ENCODE measurements at regions not wholly inside any gene's neighbourhood (a gene's known extent, or its start where the extent isn't known, plus 50 kb on each side); places are given as distances from the start of the nearest gene placed in this dataset.
"Not testable (repeated sequence)": the region's sequence is repeated elsewhere in the genome, so short reads cannot be mapped to it uniquely, and the experiment has no call there.

- no peaks in the 10 kb centered on the region for H3F3A ChIP-seq (ENCODE audit: control insufficient read depth, insufficient read depth)
- H3K4me3 ChIP-seq (ENCODE audit: low read length), result no peak overlapping the region
- H3K4me2 ChIP-seq (ENCODE audit: low read length), result no peak overlapping the region
- H3K9me2 ChIP-seq (replicated peaks; ENCODE audit: control insufficient read depth, low read length), result no peaks in the 10 kb centered on the region
- no peaks in the 10 kb centered on the region for H3K79me2 ChIP-seq (ENCODE audit: control insufficient read depth, low read length)
- no peaks in the 10 kb centered on the region for H3K4me1 ChIP-seq (ENCODE audit: control insufficient read depth, low read length)
- H3K36me3 ChIP-seq (ENCODE audit: control insufficient read depth, low read length), result no peaks in the 10 kb centered on the region
- no peaks in the 10 kb centered on the region for H3K27me3 ChIP-seq (ENCODE audit: control insufficient read depth, low read length)
- no peaks in the 10 kb centered on the region for H4K20me1 ChIP-seq (ENCODE audit: control insufficient read depth, insufficient read depth, low read depth, low read length)
- no peaks in the 10 kb centered on the region for H3K9me3 ChIP-seq (ENCODE audit: control insufficient read depth, insufficient read depth, low read length)
- H3K27ac ChIP-seq (ENCODE audit: low read depth, low read length), result no peak overlapping the region
- TF ChIP-seq EZH2phosphoT487 (IDR thresholded peaks at IDR 0.05; ENCODE audit: borderline replicate concordance, low read length) (no peak), CTCF (IDR thresholded peaks at IDR 0.05; ENCODE audit: low read depth, low read length, poor library complexity, severe bottlenecking) (no peak)
Measured at GRCh38 chr4:166198516-166199310, 325.7 kb downstream of the TLL1 start.

GRCh38 chr4:166202991-166203390 lies 330.0 kb downstream of the TLL1 start:
- Histone ChIP-seq H3K4me2 (ENCODE audit: low read length) (no peak overlapping the region), H3K9me3 (ENCODE audit: control insufficient read depth, insufficient read depth, low read length) (no peaks in the 10 kb centered on the region), H3F3A (ENCODE audit: control insufficient read depth, insufficient read depth) (no peaks in the 10 kb centered on the region)

GRCh38 chr4:166212326-166212725 lies 339.3 kb downstream of the TLL1 start:
- H3K27me3 ChIP-seq (ENCODE audit: control insufficient read depth, low read length); H3K9me3 ChIP-seq (ENCODE audit: control insufficient read depth, insufficient read depth, low read length); H3K79me2 ChIP-seq (ENCODE audit: control insufficient read depth, low read length); H3K4me3 ChIP-seq (ENCODE audit: low read length); H3K4me2 ChIP-seq (ENCODE audit: low read length); H3K4me1 ChIP-seq (ENCODE audit: control insufficient read depth, low read length); H4K20me1 ChIP-seq (ENCODE audit: control insufficient read depth, insufficient read depth, low read depth, low read length); H3F3A ChIP-seq (ENCODE audit: control insufficient read depth, insufficient read depth); H3K27ac ChIP-seq (ENCODE audit: low read depth, low read length); H3K9me2 ChIP-seq (replicated peaks; ENCODE audit: control insufficient read depth, low read length); H3K36me3 ChIP-seq (ENCODE audit: control insufficient read depth, low read length): not testable (repeated sequence)

More at GRCh38 chr4:166202991-166203390, 330.0 kb downstream of the TLL1 start:
- H3K79me2 ChIP-seq (ENCODE audit: control insufficient read depth, low read length), result no peaks in the 10 kb centered on the region
- no peaks in the 10 kb centered on the region for H3K9me2 ChIP-seq (replicated peaks; ENCODE audit: control insufficient read depth, low read length)
- no peaks in the 10 kb centered on the region for H3K4me1 ChIP-seq (ENCODE audit: control insufficient read depth, low read length)
- no peaks in the 10 kb centered on the region for H3K27me3 ChIP-seq (ENCODE audit: control insufficient read depth, low read length)
- H3K4me3 ChIP-seq (ENCODE audit: low read length), result no peak overlapping the region
- H3K36me3 ChIP-seq (ENCODE audit: control insufficient read depth, low read length), result no peaks in the 10 kb centered on the region
- H4K20me1 ChIP-seq (ENCODE audit: control insufficient read depth, insufficient read depth, low read depth, low read length), result no peaks in the 10 kb centered on the region
- H3K27ac ChIP-seq (ENCODE audit: low read depth, low read length), result no peak overlapping the region
- TF ChIP-seq EZH2phosphoT487 (IDR thresholded peaks at IDR 0.05; ENCODE audit: borderline replicate concordance, low read length), result no peak

GRCh38 chr4:166222271-166222670 lies 349.2 kb downstream of the TLL1 start:
- Histone ChIP-seq H3K4me2 (ENCODE audit: low read length) (no peak overlapping the region), H3K9me3 (ENCODE audit: control insufficient read depth, insufficient read depth, low read length) (peaks cover 4% of the 10 kb centered on the region; the same call in 1 of the 2 replicates), H3K79me2 (ENCODE audit: control insufficient read depth, low read length) (no peaks in the 10 kb centered on the region), H3F3A (ENCODE audit: control insufficient read depth, insufficient read depth) (no peaks in the 10 kb centered on the region), H3K27me3 (ENCODE audit: control insufficient read depth, low read length) (no peaks in the 10 kb centered on the region), H3K27ac (ENCODE audit: low read depth, low read length) (no peak overlapping the region), H3K9me2 (replicated peaks; ENCODE audit: control insufficient read depth, low read length) (no peaks in the 10 kb centered on the region; the same call in 1 of the 2 replicates), H3K4me1 (ENCODE audit: control insufficient read depth, low read length) (no peaks in the 10 kb centered on the region), H4K20me1 (ENCODE audit: control insufficient read depth, insufficient read depth, low read depth, low read length) (no peaks in the 10 kb centered on the region), H3K4me3 (ENCODE audit: low read length) (no peak overlapping the region), H3K36me3 (ENCODE audit: control insufficient read depth, low read length) (no peaks in the 10 kb centered on the region)
- TF ChIP-seq CTCF (IDR thresholded peaks at IDR 0.05; ENCODE audit: low read depth, low read length, poor library complexity, severe bottlenecking) (no peak), EZH2phosphoT487 (IDR thresholded peaks at IDR 0.05; ENCODE audit: borderline replicate concordance, low read length) (no peak)
